CD14-positive monocyte (primary cell): ENCODE measurements at regions not wholly inside any gene's neighbourhood (a gene's known extent, or its start where the extent isn't known, plus 50 kb on each side); places are given as distances from the start of the nearest gene placed in this dataset.

Source experiments
- DNase-seq, 3 donors: peaks; one replicate each; pipeline ENCODE4 v3.0.0-alpha.2; 2011 to 2022
- H2AFZ ChIP-seq: 2 replicates; pipeline ENCODE4 v1.6.0; 2012; ENCODE audit warnings: mild to moderate bottlenecking, low read depth, low read length, inconsistent platforms; ENCODE audit not compliant: insufficient read depth, poor library complexity, severe bottlenecking
- H3K27ac ChIP-seq, 2 donors: 1 replicate in 1 of 2; 2 replicates in 1 of 2; pipeline ENCODE4 v1.5.1; 2012 to 2013; ENCODE audit warnings: low read length in 2 of 2, control low read depth in 1 of 2, inconsistent platforms in 1 of 2, low read depth in 1 of 2, mild to moderate bottlenecking in 1 of 2
- H3K27me3 ChIP-seq, 2 donors: one replicate each; pipeline versions ENCODE4 v1.6.0 to v1.6.1; 2011 to 2013; ENCODE audit warnings: low read length in 2 of 2; ENCODE audit not compliant: control insufficient read depth in 2 of 2, insufficient read depth in 2 of 2
- H3K36me3 ChIP-seq, 2 donors: replicated peaks in 1 of 2; 1 replicate in 1 of 2; 2 replicates in 1 of 2; pipeline versions ENCODE4 v1.5.1 to v1.6.1; 2012 to 2013; ENCODE audit warnings: low read length in 2 of 2, control low read depth in 1 of 2, inconsistent platforms in 1 of 2, mild to moderate bottlenecking in 1 of 2; ENCODE audit not compliant: insufficient read depth in 2 of 2, control insufficient read depth in 1 of 2
- H3K4me1 ChIP-seq, 2 donors: 1 replicate in 1 of 2; 2 replicates in 1 of 2; pipeline versions ENCODE4 v1.5.1 to v1.6.1; 2012 to 2013; ENCODE audit warnings: low read length in 2 of 2, control low read depth in 1 of 2, inconsistent platforms in 1 of 2, mild to moderate bottlenecking in 1 of 2, moderate library complexity in 1 of 2; ENCODE audit not compliant: insufficient read depth in 2 of 2, control insufficient read depth in 1 of 2
- H3K4me2 ChIP-seq: replicated peaks from 2 replicates; pipeline ENCODE3; 2012; ENCODE audit warnings: low read length, moderate library complexity, mild to moderate bottlenecking; ENCODE audit not compliant: poor library complexity, severe bottlenecking; ENCODE audit errors: extremely low read depth
- H3K4me3 ChIP-seq, 3 experiments: fragments of 200-600 bp in 1 of 3; sonication (generic) in 1 of 3; replicated peaks in 1 of 3; 1 replicate in 2 of 3; 2 replicates in 1 of 3; pipeline ENCODE4 v1.5.1; 2011 to 2013; ENCODE audit warnings: low read length in 3 of 3, mild to moderate bottlenecking in 3 of 3, control low read depth in 2 of 3, low read depth in 2 of 3, inconsistent platforms in 1 of 3, moderate library complexity in 1 of 3
- H3K79me2 ChIP-seq: 2 replicates; pipeline ENCODE4 v1.6.0; 2012; ENCODE audit warnings: mild to moderate bottlenecking, control low read depth, inconsistent platforms, low read length, moderate library complexity; ENCODE audit not compliant: insufficient read depth
- H3K9ac ChIP-seq: 2 replicates; pipeline ENCODE4 v1.6.0; 2017; ENCODE audit warnings: low read length, mild to moderate bottlenecking; ENCODE audit not compliant: insufficient read depth, poor library complexity, severe bottlenecking
- H3K9me3 ChIP-seq, 2 donors: replicated peaks in 1 of 2; 1 replicate in 1 of 2; 2 replicates in 1 of 2; pipeline versions ENCODE4 v1.5.1 to v1.6.1; 2012 to 2013; ENCODE audit warnings: low read length in 2 of 2, control low read depth in 1 of 2; ENCODE audit not compliant: control insufficient read depth in 1 of 2, insufficient read depth in 1 of 2
- H4K20me1 ChIP-seq: 2 replicates; pipeline ENCODE4 v1.6.0; 2012; ENCODE audit warnings: mild to moderate bottlenecking, low read length, control low read depth, moderate library complexity; ENCODE audit not compliant: insufficient read depth
- H3K27ac Mint-ChIP-seq, 7 donors: one replicate each; pipeline ENCODE4 v1.8.0; 2020; ENCODE audit warnings: mild to moderate bottlenecking in 7 of 7, mixed read lengths in 7 of 7, moderate library complexity in 6 of 7, inconsistent platforms in 2 of 7
- H3K27me3 Mint-ChIP-seq, 3 donors: one replicate each; pipeline ENCODE4 v1.8.0; 2021 to 2022; ENCODE audit warnings: low read depth in 3 of 3, mild to moderate bottlenecking in 3 of 3, mixed read lengths in 3 of 3, moderate library complexity in 3 of 3, inconsistent platforms in 1 of 3
- H3K36me3 Mint-ChIP-seq, 2 donors: one replicate each; pipeline ENCODE4 v1.8.0; 2020; ENCODE audit warnings: mixed read lengths in 2 of 2, inconsistent platforms in 1 of 2, mild to moderate bottlenecking in 1 of 2
- H3K4me1 Mint-ChIP-seq: one replicate; pipeline ENCODE4 v1.8.0; 2020; ENCODE audit warnings: mild to moderate bottlenecking, mixed read lengths
- H3K4me3 Mint-ChIP-seq, 2 donors: one replicate each; pipeline ENCODE4 v1.8.0; 2020; ENCODE audit warnings: mild to moderate bottlenecking in 2 of 2, mixed read lengths in 2 of 2, moderate library complexity in 1 of 2
- H3K9me3 Mint-ChIP-seq, 7 donors: one replicate each; pipeline ENCODE4 v1.8.0; 2020 to 2022; ENCODE audit warnings: mixed read lengths in 7 of 7, mild to moderate bottlenecking in 6 of 7, moderate library complexity in 6 of 7, inconsistent platforms in 2 of 7
- WGBS: methylation state at CpG from one replicate; pipeline ENCODE4 v1.1.5; 2013; ENCODE audit warnings: missing lambda C conversion rate; ENCODE audit not compliant: insufficient coverage; 5-methylcytosine and 5-hydroxymethylcytosine counted together
- intact Hi-C, 2 donors: fragments of 100-400 bp; cut with micrococcal nuclease; formaldehyde crosslinking; loops; one replicate each; pipeline versions ENCODE4 v1.15.0 to v1.15.1; 2023
- TF ChIP-seq, protein P1 (sequence below): fragments of 200-600 bp; IDR thresholded peaks from one replicate; pipeline ENCODE4 v1.8.0; 2022; ENCODE audit warnings: antibody characterized with exemption, mild to moderate bottlenecking

DNA sequence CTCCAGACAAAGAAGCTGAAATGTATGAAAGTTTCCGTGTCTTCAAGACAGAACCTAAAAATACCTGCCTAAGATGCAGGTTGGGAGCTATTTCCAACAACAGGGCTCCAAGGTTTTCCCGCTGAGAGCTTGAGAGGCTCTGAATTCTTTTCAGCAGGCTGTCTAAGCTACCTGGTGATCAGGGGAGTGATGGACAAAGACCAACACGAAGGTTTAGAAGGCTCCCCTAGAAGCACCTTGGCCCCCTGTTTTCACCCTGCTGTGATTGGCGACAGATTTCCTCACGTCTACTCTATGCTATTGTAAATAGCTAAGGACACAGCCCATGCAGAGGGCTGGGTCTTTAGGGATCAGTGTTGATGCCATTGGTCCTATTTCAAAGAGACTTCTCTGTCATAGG, 275.2 kb upstream of the SALL1 start:
- Mint-ChIP-seq H3K4me1 (no peaks in the 10 kb centered on the region), H3K27ac (no peak overlapping the region), H3K9me3 (peaks cover 0 to 11% (median 7%) of the 10 kb centered on the region in 7 donors), H3K36me3 (no peaks in the 10 kb centered on the region), H3K4me3 (no peak overlapping the region), H3K27me3 (no peaks in the 10 kb centered on the region)
- Histone ChIP-seq H3K4me3 (no peak overlapping the region), H3K9me3 (no peaks in the 10 kb centered on the region), H3K9ac (no peak overlapping the region), H2AFZ (no peak overlapping the region), H3K27ac (no peak overlapping the region), H3K4me1 (no peaks in the 10 kb centered on the region), H3K36me3 (no peaks in the 10 kb centered on the region), H4K20me1 (no peaks in the 10 kb centered on the region), H3K4me2 (no peak overlapping the region), H3K79me2 (no peaks in the 10 kb centered on the region), H3K27me3 (no peaks in the 10 kb centered on the region)
- DNase-seq: no peak
- intact Hi-C loops: no loop called here
- no CpG with 5 or more reads among the region's 5 CpGs for WGBS
- TF ChIP-seq, protein P1, sequence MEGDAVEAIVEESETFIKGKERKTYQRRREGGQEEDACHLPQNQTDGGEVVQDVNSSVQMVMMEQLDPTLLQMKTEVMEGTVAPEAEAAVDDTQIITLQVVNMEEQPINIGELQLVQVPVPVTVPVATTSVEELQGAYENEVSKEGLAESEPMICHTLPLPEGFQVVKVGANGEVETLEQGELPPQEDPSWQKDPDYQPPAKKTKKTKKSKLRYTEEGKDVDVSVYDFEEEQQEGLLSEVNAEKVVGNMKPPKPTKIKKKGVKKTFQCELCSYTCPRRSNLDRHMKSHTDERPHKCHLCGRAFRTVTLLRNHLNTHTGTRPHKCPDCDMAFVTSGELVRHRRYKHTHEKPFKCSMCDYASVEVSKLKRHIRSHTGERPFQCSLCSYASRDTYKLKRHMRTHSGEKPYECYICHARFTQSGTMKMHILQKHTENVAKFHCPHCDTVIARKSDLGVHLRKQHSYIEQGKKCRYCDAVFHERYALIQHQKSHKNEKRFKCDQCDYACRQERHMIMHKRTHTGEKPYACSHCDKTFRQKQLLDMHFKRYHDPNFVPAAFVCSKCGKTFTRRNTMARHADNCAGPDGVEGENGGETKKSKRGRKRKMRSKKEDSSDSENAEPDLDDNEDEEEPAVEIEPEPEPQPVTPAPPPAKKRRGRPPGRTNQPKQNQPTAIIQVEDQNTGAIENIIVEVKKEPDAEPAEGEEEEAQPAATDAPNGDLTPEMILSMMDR: no peak

DNA sequence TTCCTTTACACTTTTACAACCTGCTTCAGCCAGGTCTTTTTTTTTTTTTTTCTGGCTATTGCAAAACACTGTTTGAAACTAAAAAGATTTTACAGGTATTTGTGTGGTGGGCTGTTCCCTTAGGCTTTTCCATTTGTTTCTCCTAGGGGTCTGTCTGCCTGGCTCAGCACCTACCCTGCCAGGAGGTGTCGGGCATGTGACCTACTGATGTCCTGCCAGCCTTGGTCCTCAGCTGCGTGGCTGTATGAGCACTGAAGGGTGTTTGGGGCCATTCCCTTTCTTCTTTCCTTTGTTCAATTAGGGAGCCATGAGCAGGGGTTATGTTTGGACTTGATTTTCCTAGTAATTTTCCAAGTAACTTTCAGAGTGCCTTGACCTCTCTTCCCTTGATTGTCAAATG, 269.2 kb upstream of the SALL1 start:
- intact Hi-C loops: no loop called here
- Mint-ChIP-seq H3K4me3 (no peak overlapping the region), H3K4me1 (no peaks in the 10 kb centered on the region), H3K9me3 (peaks cover 0 to 7% (median 3%) of the 10 kb centered on the region in 7 donors), H3K36me3 (no peaks in the 10 kb centered on the region), H3K27me3 (no peaks in the 10 kb centered on the region), H3K27ac (no peak overlapping the region)
- Histone ChIP-seq H3K9ac (no peak overlapping the region), H3K4me2 (no peak overlapping the region), H3K4me1 (no peaks in the 10 kb centered on the region), H3K36me3 (no peaks in the 10 kb centered on the region), H4K20me1 (no peaks in the 10 kb centered on the region), H3K4me3 (no peak overlapping the region), H3K9me3 (no peaks in the 10 kb centered on the region), H2AFZ (no peak overlapping the region), H3K27ac (no peak overlapping the region), H3K27me3 (no peaks in the 10 kb centered on the region), H3K79me2 (no peaks in the 10 kb centered on the region)
- DNase-seq: no peak
- WGBS: no CpG with 5 or more reads among the region's 2 CpGs
- TF ChIP-seq, protein P1: no peak
